Cardiac muscle cell (in vitro differentiated cells and primary cell): ENCODE measurements at regions not wholly inside any gene's neighbourhood (a gene's known extent, or its start where the extent isn't known, plus 50 kb on each side); places are given as distances from the start of the nearest gene placed in this dataset.
A peak's percentile ranks its signal among the peaks of the same experiment; 100 is the strongest.

Experiments
- DNase-seq, 2 donors: peaks; one replicate each; pipeline versions ENCODE4 v3.0.0 to v3.0.0-alpha.2; 2010 to 2017; ENCODE audit warnings: low read depth in 1 of 2, low spot score in 1 of 2
- H3K27ac ChIP-seq: fragments of 200-600 bp; sonication (generic); 2 replicates; pipeline ENCODE4 v1.5.1; 2016
- H3K27me3 ChIP-seq: fragments of 200-600 bp; sonication (generic); 2 replicates; pipeline ENCODE4 v1.6.0; 2016; ENCODE audit warnings: control low read depth
- H3K36me3 ChIP-seq: fragments of 200-600 bp; sonication (generic); 2 replicates; pipeline ENCODE4 v1.5.1; 2016; ENCODE audit warnings: control low read depth
- H3K4me1 ChIP-seq: fragments of 200-600 bp; sonication (generic); 2 replicates; pipeline ENCODE4 v1.8.1; 2017; ENCODE audit warnings: low read depth, mild to moderate bottlenecking, mixed run types
- H3K4me3 ChIP-seq: fragments of 200-600 bp; sonication (generic); 2 replicates; pipeline ENCODE4 v1.5.1; 2016; ENCODE audit warnings: mild to moderate bottlenecking
- H3K9me3 ChIP-seq: fragments of 200-600 bp; sonication (generic); 2 replicates; pipeline ENCODE4 v1.5.1; 2017; ENCODE audit warnings: low read depth, mild to moderate bottlenecking, control low read depth
- CTCF ChIP-seq: IDR thresholded peaks from 2 replicates; pipeline ENCODE4 v1.5.1; 2012; ENCODE audit warnings: low read depth, mild to moderate bottlenecking, low read length

- H3K27me3 ChIP-seq = no peaks in the 10 kb centered on the region
- H3K36me3 ChIP-seq = no peaks in the 10 kb centered on the region
- H3K4me1 ChIP-seq = peaks cover 29% of the 10 kb centered on the region
- no peak overlapping the region for H3K4me3 ChIP-seq
- H3K27ac ChIP-seq = peak overlapping the region; percentile 45
- H3K9me3 ChIP-seq = no peaks in the 10 kb centered on the region
- no peak for TF ChIP-seq CTCF
- DNase-seq = peak in 1 of 2 donors; percentile 83
Measured at GRCh38 chr17:77427391-77427991, 286.7 kb downstream of the SEC14L1 start.

GRCh38 chr17:77428020-77428748 lies 287.4 kb downstream of the SEC14L1 start:
- H3K27ac ChIP-seq = peak overlapping the region; percentile 45
- H3K27me3 ChIP-seq = no peaks in the 10 kb centered on the region
- H3K4me3 ChIP-seq = no peak overlapping the region
- no peak for TF ChIP-seq CTCF
- H3K4me1 ChIP-seq = peaks cover 36% of the 10 kb centered on the region
- no peaks in the 10 kb centered on the region for H3K9me3 ChIP-seq
- DNase-seq = no peak
- H3K36me3 ChIP-seq = no peaks in the 10 kb centered on the region

GRCh38 chr17:77428749-77429368 lies 288.1 kb downstream of the SEC14L1 start:
- TF ChIP-seq CTCF = no peak
- Histone ChIP-seq H3K36me3 (no peaks in the 10 kb centered on the region), H3K4me1 (peaks cover 43% of the 10 kb centered on the region), H3K27ac (peak overlapping the region; percentile 54), H3K4me3 (no peak overlapping the region), H3K27me3 (no peaks in the 10 kb centered on the region), H3K9me3 (no peaks in the 10 kb centered on the region)
- DNase-seq = no peak

- DNase-seq = no peak
- Histone ChIP-seq H3K9me3 (no peaks in the 10 kb centered on the region), H3K27me3 (no peaks in the 10 kb centered on the region), H3K27ac (peak overlapping the region; percentile 54), H3K4me3 (no peak overlapping the region), H3K4me1 (peaks cover 49% of the 10 kb centered on the region), H3K36me3 (no peaks in the 10 kb centered on the region)
- no peak for TF ChIP-seq CTCF
Measured at GRCh38 chr17:77429369-77429968, 288.7 kb downstream of the SEC14L1 start.

GRCh38 chr17:77429969-77430752 lies 289.4 kb downstream of the SEC14L1 start:
- H3K27ac ChIP-seq = peak overlapping the region; percentile 94
- peak; percentile 90 for TF ChIP-seq CTCF
- H3K4me3 ChIP-seq = no peak overlapping the region
- no peaks in the 10 kb centered on the region for H3K36me3 ChIP-seq
- H3K27me3 ChIP-seq = no peaks in the 10 kb centered on the region
- peaks cover 52% of the 10 kb centered on the region for H3K4me1 ChIP-seq
- peak; percentile 96 to 98 for DNase-seq
- no peaks in the 10 kb centered on the region for H3K9me3 ChIP-seq
